PC-9 (cell line): ENCODE measurements at regions not wholly inside any gene's neighbourhood (a gene's known extent, or its start where the extent isn't known, plus 50 kb on each side); places are given as distances from the start of the nearest gene placed in this dataset.

Experiments used
- BruUV-seq: library from RNA; stranded (reverse); fragments of 400-500 nt; replicated peaks from 2 replicates; lab custom pipeline; 2021; lab: Mats Ljungman, UMichigan
- CTCF ChIA-PET: fragments of 300-600 bp; sonication (Branson Sonifier 250); formaldehyde crosslinking; loops from one replicate; lab custom pipeline; 2022; ENCODE audit warnings: antibody characterized with exemption; lab: Charles Lee
- POLR2A ChIA-PET: fragments of 300-600 bp; sonication (Branson Sonifier 250); formaldehyde crosslinking; loops from one replicate; lab custom pipeline; 2022; ENCODE audit warnings: antibody characterized with exemption; ENCODE audit not compliant: unreplicated experiment; lab: Charles Lee
- DNase-seq, 2 experiments: peaks; one replicate each; pipeline versions ENCODE4 v3.0.0 to v3.0.0-alpha.2; 2015 to 2022; ENCODE audit warnings: mixed read lengths in 1 of 2
- H2AFZ ChIP-seq: fragments of 200-600 bp; sonication (generic); 2 replicates; pipeline ENCODE4 v1.8.1; 2017; ENCODE audit warnings: antibody characterized with exemption
- H3F3A ChIP-seq: fragments of 200-600 bp; sonication (generic); 2 replicates; pipeline ENCODE4 v1.8.1; 2017; ENCODE audit warnings: antibody characterized with exemption, mild to moderate bottlenecking, low read depth; ENCODE audit not compliant: insufficient read depth
- H3K27ac ChIP-seq: fragments of 200-600 bp; sonication (generic); 2 replicates; pipeline ENCODE4 v1.6.1; 2016; ENCODE audit warnings: mixed run types
- H3K27me3 ChIP-seq: fragments of 200-600 bp; sonication (generic); 2 replicates; pipeline ENCODE4 v1.6.1; 2016; ENCODE audit warnings: low read depth, mixed run types; ENCODE audit not compliant: insufficient read depth
- H3K36me3 ChIP-seq: fragments of 200-600 bp; sonication (generic); 2 replicates; pipeline ENCODE4 v1.6.1; 2016; ENCODE audit warnings: low read depth, mixed run types
- H3K4me1 ChIP-seq: fragments of 200-600 bp; sonication (generic); replicated peaks from 2 replicates; pipeline ENCODE4 v1.6.1; 2016; ENCODE audit warnings: mixed run types; ENCODE audit not compliant: insufficient read depth
- H3K4me2 ChIP-seq: fragments of 200-600 bp; sonication (generic); 2 replicates; pipeline ENCODE4 v1.6.1; 2017; ENCODE audit warnings: mixed run types
- H3K4me3 ChIP-seq: fragments of 200-600 bp; sonication (generic); 2 replicates; pipeline ENCODE4 v1.6.1; 2016; ENCODE audit warnings: mixed run types
- H3K79me2 ChIP-seq: fragments of 200-600 bp; sonication (generic); 2 replicates; pipeline ENCODE4 v1.6.1; 2017; ENCODE audit warnings: low read depth, mixed run types
- H3K9me2 ChIP-seq: fragments of 200-600 bp; sonication (generic); 2 replicates; pipeline ENCODE4 v1.8.1; 2017; ENCODE audit warnings: mild to moderate bottlenecking; ENCODE audit not compliant: insufficient read depth
- H3K9me3 ChIP-seq: fragments of 200-600 bp; sonication (generic); 2 replicates; pipeline ENCODE4 v1.8.1; 2016; ENCODE audit warnings: low read depth; ENCODE audit not compliant: insufficient read depth
- H4K20me1 ChIP-seq: fragments of 200-600 bp; sonication (generic); 2 replicates; pipeline ENCODE4 v1.8.1; 2017; ENCODE audit not compliant: insufficient read depth
- EZH2 ChIP-seq: fragments of 200-600 bp; sonication (generic); IDR thresholded peaks from 2 replicates; pipeline ENCODE4 v1.8.0; 2017; ENCODE audit warnings: antibody characterized with exemption, low read depth
- intact Hi-C: fragments of 100-400 bp; cut with micrococcal nuclease; formaldehyde crosslinking; loops from one replicate; pipeline ENCODE4 v1.10.0; 2022; ENCODE audit not compliant: unreplicated experiment
- TF ChIP-seq, protein P1 (sequence below): fragments of 200-600 bp; sonication (generic); conservative IDR thresholded peaks from 2 replicates; pipeline ENCODE4 v1.6.1; 2017; ENCODE audit warnings: mixed run types, antibody characterized with exemption, mild to moderate bottlenecking, moderate library complexity

DNA sequence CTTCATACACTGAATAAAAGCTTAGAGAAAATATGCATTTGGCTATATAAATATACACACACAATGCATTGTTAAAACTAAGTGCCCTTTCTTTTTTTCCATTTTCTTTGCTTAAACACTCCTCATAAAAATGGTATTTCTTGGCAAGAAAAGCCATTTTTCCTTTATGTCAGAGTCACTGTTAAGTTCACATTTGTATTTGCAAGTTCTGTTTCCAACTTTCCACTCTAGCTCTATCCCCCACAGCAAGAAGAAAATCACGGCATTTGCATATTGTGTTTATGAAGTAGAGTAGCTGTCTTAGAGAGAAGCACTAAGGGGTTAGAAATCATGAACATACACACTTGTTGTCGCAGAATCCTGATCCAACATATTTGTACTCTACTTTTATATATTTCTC, 662.1 kb upstream of the MEF2C start:
- intact Hi-C loops, result no loop called here

DNA sequence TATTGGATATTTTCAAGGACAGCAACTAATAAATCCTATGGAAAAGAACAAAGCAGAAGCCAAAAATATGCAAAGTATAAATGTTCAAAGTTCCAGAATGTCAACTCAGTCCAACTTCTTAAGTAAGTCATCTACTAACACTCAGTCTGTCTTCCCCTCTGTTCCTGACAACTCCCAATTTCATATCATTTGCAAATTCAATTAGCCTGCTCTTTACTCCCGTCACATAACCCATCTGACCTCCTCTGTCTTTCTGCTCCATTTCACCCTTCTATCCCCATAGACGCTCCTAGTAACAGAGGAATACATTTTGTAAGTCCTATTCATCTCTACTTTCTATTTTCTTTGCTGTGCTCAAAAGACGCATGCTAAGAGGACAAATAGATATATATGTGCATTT, 659.8 kb upstream of the MEF2C start:
- DNase-seq, result no peak
- H3K4me1 ChIP-seq, result no peaks in the 10 kb centered on the region
- TF ChIP-seq, protein P1, sequence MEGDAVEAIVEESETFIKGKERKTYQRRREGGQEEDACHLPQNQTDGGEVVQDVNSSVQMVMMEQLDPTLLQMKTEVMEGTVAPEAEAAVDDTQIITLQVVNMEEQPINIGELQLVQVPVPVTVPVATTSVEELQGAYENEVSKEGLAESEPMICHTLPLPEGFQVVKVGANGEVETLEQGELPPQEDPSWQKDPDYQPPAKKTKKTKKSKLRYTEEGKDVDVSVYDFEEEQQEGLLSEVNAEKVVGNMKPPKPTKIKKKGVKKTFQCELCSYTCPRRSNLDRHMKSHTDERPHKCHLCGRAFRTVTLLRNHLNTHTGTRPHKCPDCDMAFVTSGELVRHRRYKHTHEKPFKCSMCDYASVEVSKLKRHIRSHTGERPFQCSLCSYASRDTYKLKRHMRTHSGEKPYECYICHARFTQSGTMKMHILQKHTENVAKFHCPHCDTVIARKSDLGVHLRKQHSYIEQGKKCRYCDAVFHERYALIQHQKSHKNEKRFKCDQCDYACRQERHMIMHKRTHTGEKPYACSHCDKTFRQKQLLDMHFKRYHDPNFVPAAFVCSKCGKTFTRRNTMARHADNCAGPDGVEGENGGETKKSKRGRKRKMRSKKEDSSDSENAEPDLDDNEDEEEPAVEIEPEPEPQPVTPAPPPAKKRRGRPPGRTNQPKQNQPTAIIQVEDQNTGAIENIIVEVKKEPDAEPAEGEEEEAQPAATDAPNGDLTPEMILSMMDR, result no peak
- no peak for TF ChIP-seq EZH2
- no peaks in the 10 kb centered on the region for H3K9me2 ChIP-seq
- CTCF ChIA-PET, result no interaction called here
- H3K4me2 ChIP-seq, result no peak overlapping the region
- no peaks in the 10 kb centered on the region for H4K20me1 ChIP-seq
- H3K36me3 ChIP-seq, result no peaks in the 10 kb centered on the region
- no peaks in the 10 kb centered on the region for H3F3A ChIP-seq
- no peaks in the 10 kb centered on the region for H3K79me2 ChIP-seq
- no peak overlapping the region for H3K4me3 ChIP-seq
- no peaks in the 10 kb centered on the region for H3K9me3 ChIP-seq
- POLR2A ChIA-PET, result no interaction called here
- H3K27me3 ChIP-seq, result no peaks in the 10 kb centered on the region
- intact Hi-C loops, result no loop called here
- no peak overlapping the region for H2AFZ ChIP-seq
- H3K27ac ChIP-seq, result no peak overlapping the region
- no TSS peak for BruUV-seq

More for the DNA sequence above, 662.1 kb upstream of the MEF2C start:
- no peaks in the 10 kb centered on the region for H3K27me3 ChIP-seq
- no peaks in the 10 kb centered on the region for H3K36me3 ChIP-seq
- no peaks in the 10 kb centered on the region for H3K9me2 ChIP-seq
- no peak for DNase-seq
- no peaks in the 10 kb centered on the region for H3F3A ChIP-seq
- no peaks in the 10 kb centered on the region for H3K4me1 ChIP-seq
- TF ChIP-seq EZH2, result no peak
- TF ChIP-seq, protein P1, result no peak
- CTCF ChIA-PET, result no interaction called here
- H3K4me3 ChIP-seq, result no peak overlapping the region
- no peaks in the 10 kb centered on the region for H4K20me1 ChIP-seq
- POLR2A ChIA-PET, result no interaction called here
- H3K27ac ChIP-seq, result no peak overlapping the region
- BruUV-seq, result no TSS peak
- H2AFZ ChIP-seq, result no peak overlapping the region
- H3K79me2 ChIP-seq, result no peaks in the 10 kb centered on the region
- no peaks in the 10 kb centered on the region for H3K9me3 ChIP-seq
- H3K4me2 ChIP-seq, result no peak overlapping the region

DNA sequence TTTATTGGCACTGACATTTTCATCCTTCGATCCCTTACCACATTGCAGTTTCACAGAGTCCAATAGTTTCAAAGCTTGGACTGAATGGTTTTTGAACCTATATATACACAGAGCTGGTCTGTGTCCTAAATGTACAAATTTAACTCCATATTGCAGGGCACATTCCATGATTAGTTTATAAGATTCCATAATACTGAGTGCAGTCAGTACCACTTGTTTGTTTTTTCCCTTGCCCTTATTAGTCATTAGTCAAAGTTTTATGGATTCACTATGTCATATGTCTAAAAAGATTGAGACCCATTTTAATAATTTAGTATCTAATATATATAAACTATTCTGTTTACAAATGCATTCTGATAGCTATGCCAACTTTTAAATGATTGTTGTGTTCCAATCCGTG, 654.8 kb upstream of the MEF2C start:
- Histone ChIP-seq H3K4me3 (no peak overlapping the region), H3F3A (no peaks in the 10 kb centered on the region), H3K9me2 (no peaks in the 10 kb centered on the region), H4K20me1 (no peaks in the 10 kb centered on the region), H3K27me3 (no peaks in the 10 kb centered on the region), H3K4me1 (no peaks in the 10 kb centered on the region), H3K4me2 (no peak overlapping the region), H2AFZ (no peak overlapping the region), H3K36me3 (no peaks in the 10 kb centered on the region), H3K27ac (no peak overlapping the region), H3K9me3 (no peaks in the 10 kb centered on the region), H3K79me2 (no peaks in the 10 kb centered on the region)
- intact Hi-C loops, result no loop called here
- TF ChIP-seq EZH2, result no peak
- TF ChIP-seq, protein P1, result no peak
- no peak for DNase-seq
- POLR2A ChIA-PET, result no interaction called here
- BruUV-seq, result no TSS peak
- CTCF ChIA-PET, result no interaction called here
